ENCODE measurements at regions not wholly inside any gene's neighbourhood (a gene's known extent, or its start where the extent isn't known, plus 50 kb on each side); places are given as distances from the start of the nearest gene placed in this dataset.

DNA sequence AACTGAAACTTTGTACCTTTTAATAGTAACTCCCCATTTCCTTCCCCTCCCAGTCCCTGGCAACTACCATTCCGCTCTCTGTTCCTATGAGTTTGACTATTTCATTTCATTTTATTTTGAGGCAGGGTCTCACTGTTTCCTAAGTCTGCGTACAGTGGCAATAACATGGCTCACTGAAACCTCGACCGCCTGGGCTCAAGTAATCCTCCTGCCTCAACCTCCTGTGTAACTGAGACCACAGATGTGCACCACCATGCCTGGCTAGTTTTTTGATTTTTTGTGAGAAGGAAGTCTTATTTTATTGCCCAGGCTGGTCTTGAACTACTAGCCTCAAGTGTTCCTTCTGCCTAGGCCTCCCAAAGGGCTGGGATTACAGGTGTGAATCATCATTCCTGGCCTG is 808.1 kb downstream of the CDH11 start:
- TF ChIP-seq, protein P1, sequence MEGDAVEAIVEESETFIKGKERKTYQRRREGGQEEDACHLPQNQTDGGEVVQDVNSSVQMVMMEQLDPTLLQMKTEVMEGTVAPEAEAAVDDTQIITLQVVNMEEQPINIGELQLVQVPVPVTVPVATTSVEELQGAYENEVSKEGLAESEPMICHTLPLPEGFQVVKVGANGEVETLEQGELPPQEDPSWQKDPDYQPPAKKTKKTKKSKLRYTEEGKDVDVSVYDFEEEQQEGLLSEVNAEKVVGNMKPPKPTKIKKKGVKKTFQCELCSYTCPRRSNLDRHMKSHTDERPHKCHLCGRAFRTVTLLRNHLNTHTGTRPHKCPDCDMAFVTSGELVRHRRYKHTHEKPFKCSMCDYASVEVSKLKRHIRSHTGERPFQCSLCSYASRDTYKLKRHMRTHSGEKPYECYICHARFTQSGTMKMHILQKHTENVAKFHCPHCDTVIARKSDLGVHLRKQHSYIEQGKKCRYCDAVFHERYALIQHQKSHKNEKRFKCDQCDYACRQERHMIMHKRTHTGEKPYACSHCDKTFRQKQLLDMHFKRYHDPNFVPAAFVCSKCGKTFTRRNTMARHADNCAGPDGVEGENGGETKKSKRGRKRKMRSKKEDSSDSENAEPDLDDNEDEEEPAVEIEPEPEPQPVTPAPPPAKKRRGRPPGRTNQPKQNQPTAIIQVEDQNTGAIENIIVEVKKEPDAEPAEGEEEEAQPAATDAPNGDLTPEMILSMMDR (IDR thresholded peaks at IDR 0.05) = no peak
- no peak for TF ChIP-seq POLR2A (IDR thresholded peaks at IDR 0.05)
